ENCODE measurements at regions not wholly inside any gene's neighbourhood (a gene's known extent, or its start where the extent isn't known, plus 50 kb on each side); places are given as distances from the start of the nearest gene placed in this dataset.

DNA sequence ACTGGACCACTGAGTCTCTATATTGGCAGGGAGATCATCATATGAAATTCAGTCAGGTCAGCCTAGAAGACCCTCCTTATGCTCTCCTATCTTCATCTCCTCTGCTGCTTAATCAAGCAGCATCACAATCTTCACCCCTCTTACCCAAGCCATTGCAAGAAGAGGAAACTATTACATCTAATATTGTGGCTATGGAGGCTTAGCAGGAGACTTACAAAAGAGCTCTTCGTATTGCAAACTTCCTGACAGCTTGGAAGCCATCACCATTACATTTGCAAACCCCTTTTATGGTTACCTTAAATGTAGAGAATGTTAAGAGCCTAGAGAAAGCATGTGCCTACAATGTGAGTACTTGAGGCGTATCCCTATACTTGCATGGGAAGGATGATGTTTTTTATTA lies 87.2 kb upstream of the STXBP5 start:
- Histone ChIP-seq H3K27ac (ENCODE audit: low read length) (no peak overlapping the region), H3K9ac (ENCODE audit: low read length) (no peak overlapping the region), H3K9me2 (replicated peaks; ENCODE audit: low read length) (no peaks in the 10 kb centered on the region), H3K9me3 (ENCODE audit: low read length) (no peaks in the 10 kb centered on the region), H3K79me2 (ENCODE audit: low read length) (no peaks in the 10 kb centered on the region), H3K4me3 (ENCODE audit: low read length) (no peak overlapping the region), H3K27me3 (ENCODE audit: low read length) (no peaks in the 10 kb centered on the region), H3F3A (ENCODE audit: low read length, unreplicated experiment) (no peaks in the 10 kb centered on the region), H3K4me1 (ENCODE audit: insufficient read depth, low read length) (no peaks in the 10 kb centered on the region), H2AFZ (ENCODE audit: low read length) (no peak overlapping the region), H3K4me2 (ENCODE audit: low read length) (no peak overlapping the region), H4K20me1 (ENCODE audit: low read length) (no peaks in the 10 kb centered on the region), H3K36me3 (ENCODE audit: low read depth, low read length) (no peaks in the 10 kb centered on the region)
- DNase-seq (no peak), ATAC-seq (no peak)
- POLR2A ChIA-PET (ENCODE audit: unreplicated experiment): no interaction called here
- CTCF ChIA-PET: no interaction called here
- TF ChIP-seq CTCF (conservative IDR thresholded peaks at IDR 0.05; ENCODE audit: low read depth, low read length) (no peak), EZH2phosphoT487 (IDR thresholded peaks at IDR 0.05; ENCODE audit: borderline replicate concordance, low read length) (no peak), EZH2 (IDR thresholded peaks at IDR 0.05; ENCODE audit: low read length, unreplicated experiment) (no peak)
- no TSS peak for BruUV-seq (replicated peaks)
- intact Hi-C loops (cut with micrococcal nuclease): no loop called here

DNA sequence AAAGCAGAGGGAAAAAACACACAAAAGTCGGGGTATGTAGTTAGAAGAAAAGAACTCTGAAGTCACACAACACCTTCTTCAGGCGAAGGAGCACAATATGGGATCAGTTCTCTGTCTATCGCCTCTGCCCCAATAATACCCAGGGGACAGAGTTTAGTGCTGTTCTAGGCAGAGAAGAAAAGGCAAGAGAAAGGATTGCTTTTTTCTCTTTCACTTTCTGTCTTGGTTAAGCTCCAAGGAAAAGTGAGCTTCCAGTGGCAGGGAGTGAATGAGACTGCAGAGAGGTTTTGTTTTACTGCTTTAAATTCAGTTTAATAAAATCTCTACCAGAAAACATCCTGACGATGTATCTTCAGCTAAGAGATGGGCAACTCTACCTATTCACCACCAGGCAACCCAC lies 86.6 kb upstream of the STXBP5 start:
- H3K4me3 ChIP-seq (ENCODE audit: low read length): no peak overlapping the region
- H2AFZ ChIP-seq (ENCODE audit: low read length): no peak overlapping the region
- H3K9me3 ChIP-seq (ENCODE audit: low read length): no peaks in the 10 kb centered on the region
- no peak overlapping the region for H3K4me2 ChIP-seq (ENCODE audit: low read length)
- CTCF ChIA-PET: no interaction called here
- no peaks in the 10 kb centered on the region for H3F3A ChIP-seq (ENCODE audit: low read length, unreplicated experiment)
- no peak for DNase-seq
- no peak for ATAC-seq
- no peaks in the 10 kb centered on the region for H3K27me3 ChIP-seq (ENCODE audit: low read length)
- no peaks in the 10 kb centered on the region for H3K9me2 ChIP-seq (replicated peaks; ENCODE audit: low read length)
- no peak overlapping the region for H3K9ac ChIP-seq (ENCODE audit: low read length)
- TF ChIP-seq EZH2 (IDR thresholded peaks at IDR 0.05; ENCODE audit: low read length, unreplicated experiment) (no peak), EZH2phosphoT487 (IDR thresholded peaks at IDR 0.05; ENCODE audit: borderline replicate concordance, low read length) (no peak), CTCF (conservative IDR thresholded peaks at IDR 0.05; ENCODE audit: low read depth, low read length) (no peak)
- no peaks in the 10 kb centered on the region for H3K79me2 ChIP-seq (ENCODE audit: low read length)
- BruUV-seq (replicated peaks): no TSS peak
- no peak overlapping the region for H3K27ac ChIP-seq (ENCODE audit: low read length)
- H3K36me3 ChIP-seq (ENCODE audit: low read depth, low read length): no peaks in the 10 kb centered on the region
- H3K4me1 ChIP-seq (ENCODE audit: insufficient read depth, low read length): no peaks in the 10 kb centered on the region
- H4K20me1 ChIP-seq (ENCODE audit: low read length): no peaks in the 10 kb centered on the region
- POLR2A ChIA-PET (ENCODE audit: unreplicated experiment): no interaction called here
- intact Hi-C loops (cut with micrococcal nuclease): no loop called here

GRCh38 chr6:147119310-147119709 lies 84.9 kb upstream of the STXBP5 start:
- H3K27ac ChIP-seq (ENCODE audit: low read length): no peak overlapping the region
- no peak for DNase-seq
- BruUV-seq (replicated peaks): no TSS peak
- no peaks in the 10 kb centered on the region for H3K4me1 ChIP-seq (ENCODE audit: insufficient read depth, low read length)
- no peaks in the 10 kb centered on the region for H3K9me3 ChIP-seq (ENCODE audit: low read length)
- TF ChIP-seq EZH2 (IDR thresholded peaks at IDR 0.05; ENCODE audit: low read length, unreplicated experiment) (no peak), EZH2phosphoT487 (IDR thresholded peaks at IDR 0.05; ENCODE audit: borderline replicate concordance, low read length) (no peak), CTCF (conservative IDR thresholded peaks at IDR 0.05; ENCODE audit: low read depth, low read length) (no peak)
- H3K79me2 ChIP-seq (ENCODE audit: low read length): no peaks in the 10 kb centered on the region
- intact Hi-C loops (cut with micrococcal nuclease): no loop called here
- no peak overlapping the region for H2AFZ ChIP-seq (ENCODE audit: low read length)
- no peak overlapping the region for H3K9ac ChIP-seq (ENCODE audit: low read length)
- CTCF ChIA-PET: no interaction called here
- no peak overlapping the region for H3K4me2 ChIP-seq (ENCODE audit: low read length)
- no peak for ATAC-seq
- no peaks in the 10 kb centered on the region for H3F3A ChIP-seq (ENCODE audit: low read length, unreplicated experiment)
- no peaks in the 10 kb centered on the region for H3K36me3 ChIP-seq (ENCODE audit: low read depth, low read length)
- no peaks in the 10 kb centered on the region for H3K27me3 ChIP-seq (ENCODE audit: low read length)
- no peak overlapping the region for H3K4me3 ChIP-seq (ENCODE audit: low read length)
- H3K9me2 ChIP-seq (replicated peaks; ENCODE audit: low read length): no peaks in the 10 kb centered on the region
- POLR2A ChIA-PET (ENCODE audit: unreplicated experiment): no interaction called here
- H4K20me1 ChIP-seq (ENCODE audit: low read length): no peaks in the 10 kb centered on the region

Measured in PC-3 (cell line).